ENCODE measurements at regions not wholly inside any gene's neighbourhood (a gene's known extent, or its start where the extent isn't known, plus 50 kb on each side); places are given as distances from the start of the nearest gene placed in this dataset.
A peak's percentile ranks its signal among the peaks of the same experiment; 100 is the strongest.

GRCh38 chr3:128569756-128570155 is 76.8 kb upstream of the GATA2 start:
- Mint-ChIP-seq H3K4me1 (peaks cover 9 to 17% (median 14%) of the 10 kb centered on the region in 4 donors), H3K36me3 (no peaks in the 10 kb centered on the region), H3K9me3 (no peaks in the 10 kb centered on the region), H3K27ac (no peak overlapping the region), H3K27me3 (peaks cover 4 to 21% (median 14%) of the 10 kb centered on the region in 5 donors), H3K4me3 (no peak overlapping the region)
- POLR2A ChIA-PET = no interaction called here
- ATAC-seq (no peak), DNase-seq (no peak)

GRCh38 chr3:128568602-128569490 is 75.8 kb upstream of the GATA2 start:
- H3K4me3 Mint-ChIP-seq = no peak overlapping the region
- H3K27me3 Mint-ChIP-seq = peaks cover 4 to 17% (median 12%) of the 10 kb centered on the region in 5 donors
- no peaks in the 10 kb centered on the region for H3K9me3 Mint-ChIP-seq
- ATAC-seq (no peak), DNase-seq (no peak)
- no peak overlapping the region for H3K27ac Mint-ChIP-seq
- POLR2A ChIA-PET = interaction anchor here (0.7 kb wide), 1 partner anchor 145 kb away, joined by 4 read pairs; no protein-coding TSS in a partner anchor
- peaks cover 9 to 16% (median 14%) of the 10 kb centered on the region in 4 donors for H3K4me1 Mint-ChIP-seq
- H3K36me3 Mint-ChIP-seq = no peaks in the 10 kb centered on the region

GRCh38 chr3:128567705-128568356 is 74.8 kb upstream of the GATA2 start:
- POLR2A ChIA-PET = interaction anchor here (0.7 kb wide), 1 partner anchor 144 kb away, joined by 4 read pairs; no protein-coding TSS in a partner anchor
- no peaks in the 10 kb centered on the region for H3K9me3 Mint-ChIP-seq
- H3K27me3 Mint-ChIP-seq = peaks cover 1 to 9% (median 8%) of the 10 kb centered on the region in 5 donors
- DNase-seq (no peak), ATAC-seq (no peak)
- H3K4me1 Mint-ChIP-seq = peaks cover 4 to 7% (median 5%) of the 10 kb centered on the region in 4 donors
- no peak overlapping the region for H3K4me3 Mint-ChIP-seq
- H3K36me3 Mint-ChIP-seq = no peaks in the 10 kb centered on the region
- no peak overlapping the region for H3K27ac Mint-ChIP-seq

GRCh38 chr3:128567141-128567540 is 74.1 kb upstream of the GATA2 start:
- Mint-ChIP-seq H3K9me3 (no peaks in the 10 kb centered on the region), H3K27ac (no peak overlapping the region), H3K4me3 (no peak overlapping the region), H3K4me1 (no peaks in the 10 kb centered on the region), H3K27me3 (peaks cover 1 to 9% (median 4%) of the 10 kb centered on the region in 5 donors), H3K36me3 (no peaks in the 10 kb centered on the region)
- DNase-seq (no peak), ATAC-seq (no peak)
- POLR2A ChIA-PET = no interaction called here

GRCh38 chr3:128563439-128563838 is 70.4 kb upstream of the GATA2 start:
- Mint-ChIP-seq H3K4me3 (no peak overlapping the region), H3K27me3 (peaks cover 7 to 23% (median 14%) of the 10 kb centered on the region in 5 donors), H3K27ac (no peak overlapping the region), H3K36me3 (no peaks in the 10 kb centered on the region), H3K4me1 (peaks cover 5 to 8% (median 6%) of the 10 kb centered on the region in 4 donors), H3K9me3 (no peaks in the 10 kb centered on the region)
- DNase-seq = no peak
- POLR2A ChIA-PET = no interaction called here
- no peak for ATAC-seq

- no peak overlapping the region for H3K27ac Mint-ChIP-seq
- POLR2A ChIA-PET = no interaction called here
- no peak for ATAC-seq
- peaks cover 0 to 8% (median 0%) of the 10 kb centered on the region in 9 donors for H3K9me3 Mint-ChIP-seq
- no peak overlapping the region for H3K4me3 Mint-ChIP-seq
- H3K36me3 Mint-ChIP-seq = no peaks in the 10 kb centered on the region
- no peak for DNase-seq
- H3K27me3 Mint-ChIP-seq = peaks cover 10 to 40% (median 23%) of the 10 kb centered on the region in 5 donors
- H3K4me1 Mint-ChIP-seq = peaks cover 6 to 8% (median 6%) of the 10 kb centered on the region in 4 donors
Measured at GRCh38 chr3:128561504-128561903, 68.5 kb upstream of the GATA2 start.

GRCh38 chr3:128560768-128561167 is 67.8 kb upstream of the GATA2 start:
- Mint-ChIP-seq H3K9me3 (peaks cover 0 to 10% (median 0%) of the 10 kb centered on the region in 9 donors), H3K27ac (no peak overlapping the region), H3K4me3 (no peak overlapping the region), H3K27me3 (peaks cover 12 to 46% (median 28%) of the 10 kb centered on the region in 5 donors), H3K4me1 (peaks cover 6 to 8% (median 7%) of the 10 kb centered on the region in 4 donors), H3K36me3 (no peaks in the 10 kb centered on the region)
- ATAC-seq (no peak), DNase-seq (no peak)
- POLR2A ChIA-PET = no interaction called here

GRCh38 chr3:128559486-128560225 is 66.7 kb upstream of the GATA2 start:
- POLR2A ChIA-PET = no interaction called here
- no peak for ATAC-seq
- no peak overlapping the region for H3K4me3 Mint-ChIP-seq
- peak overlapping the region in 2 of 10 donors; percentile 2 to 41 for H3K27ac Mint-ChIP-seq
- H3K9me3 Mint-ChIP-seq = peaks cover 0 to 10% (median 0%) of the 10 kb centered on the region in 9 donors
- no peaks in the 10 kb centered on the region for H3K36me3 Mint-ChIP-seq
- no peak for DNase-seq
- peaks cover 12 to 49% (median 32%) of the 10 kb centered on the region in 5 donors for H3K27me3 Mint-ChIP-seq
- peaks cover 8 to 11% (median 9%) of the 10 kb centered on the region in 4 donors for H3K4me1 Mint-ChIP-seq

- ATAC-seq (no peak), DNase-seq (no peak)
- no peak overlapping the region for H3K4me3 Mint-ChIP-seq
- no peaks in the 10 kb centered on the region for H3K36me3 Mint-ChIP-seq
- H3K9me3 Mint-ChIP-seq = peaks cover 0 to 10% (median 0%) of the 10 kb centered on the region in 9 donors
- H3K27ac Mint-ChIP-seq = peak overlapping the region in 1 of 10 donors; percentile 59
- H3K27me3 Mint-ChIP-seq = peaks cover 26 to 67% (median 49%) of the 10 kb centered on the region in 5 donors
- POLR2A ChIA-PET = no interaction called here
- H3K4me1 Mint-ChIP-seq = peaks cover 8 to 12% (median 11%) of the 10 kb centered on the region in 4 donors
Measured at GRCh38 chr3:128557531-128558280, 64.7 kb upstream of the GATA2 start.

- no peak for ATAC-seq
- POLR2A ChIA-PET = no interaction called here
- H3K36me3 Mint-ChIP-seq = no peaks in the 10 kb centered on the region
- no peak for DNase-seq
- H3K4me1 Mint-ChIP-seq = peaks cover 8 to 12% (median 11%) of the 10 kb centered on the region in 4 donors
- no peak overlapping the region for H3K4me3 Mint-ChIP-seq
- peaks cover 32 to 74% (median 54%) of the 10 kb centered on the region in 5 donors for H3K27me3 Mint-ChIP-seq
- H3K27ac Mint-ChIP-seq = no peak overlapping the region
- H3K9me3 Mint-ChIP-seq = peaks cover 0 to 10% (median 0%) of the 10 kb centered on the region in 9 donors
Measured at GRCh38 chr3:128556907-128557306, 63.9 kb upstream of the GATA2 start.

GRCh38 chr3:128556384-128556783 is 63.4 kb upstream of the GATA2 start:
- H3K36me3 Mint-ChIP-seq = no peaks in the 10 kb centered on the region
- POLR2A ChIA-PET = no interaction called here
- H3K27ac Mint-ChIP-seq = no peak overlapping the region
- no peak for ATAC-seq
- peaks cover 0 to 10% (median 0%) of the 10 kb centered on the region in 9 donors for H3K9me3 Mint-ChIP-seq
- peaks cover 8 to 12% (median 11%) of the 10 kb centered on the region in 4 donors for H3K4me1 Mint-ChIP-seq
- peaks cover 33 to 78% (median 53%) of the 10 kb centered on the region in 5 donors for H3K27me3 Mint-ChIP-seq
- no peak for DNase-seq
- no peak overlapping the region for H3K4me3 Mint-ChIP-seq

- Mint-ChIP-seq H3K36me3 (no peaks in the 10 kb centered on the region), H3K27ac (no peak overlapping the region), H3K4me1 (peaks cover 8 to 12% (median 11%) of the 10 kb centered on the region in 4 donors), H3K9me3 (peaks cover 0 to 10% (median 0%) of the 10 kb centered on the region in 9 donors), H3K4me3 (no peak overlapping the region), H3K27me3 (peaks cover 34 to 79% (median 52%) of the 10 kb centered on the region in 5 donors)
- ATAC-seq (no peak), DNase-seq (no peak)
- POLR2A ChIA-PET = no interaction called here
Measured at GRCh38 chr3:128555841-128556240, 62.8 kb upstream of the GATA2 start.

All from naive thymus-derived CD8-positive, alpha-beta T cell (primary cell).